HTR-8/SVneo (cell line): ENCODE measurements at regions not wholly inside any gene's neighbourhood (a gene's known extent, or its start where the extent isn't known, plus 50 kb on each side); places are given as distances from the start of the nearest gene placed in this dataset.

Experiments used
- DNase-seq: peaks from one replicate; pipeline ENCODE4 v3.0.0; 2011; ENCODE audit warnings: low spot score, mixed read lengths; ENCODE audit not compliant: insufficient read length
- FAIRE-seq: peaks from 2 replicates; lab custom pipeline; 2011; peaks lifted over from hg19 to GRCh38; lab: Jason Lieb, UNC

GRCh38 chr16:54361246-54361645, 74.7 kb upstream of the IRX3 start:
- DNase-seq: no peak
- FAIRE-seq: no peak

DNA sequence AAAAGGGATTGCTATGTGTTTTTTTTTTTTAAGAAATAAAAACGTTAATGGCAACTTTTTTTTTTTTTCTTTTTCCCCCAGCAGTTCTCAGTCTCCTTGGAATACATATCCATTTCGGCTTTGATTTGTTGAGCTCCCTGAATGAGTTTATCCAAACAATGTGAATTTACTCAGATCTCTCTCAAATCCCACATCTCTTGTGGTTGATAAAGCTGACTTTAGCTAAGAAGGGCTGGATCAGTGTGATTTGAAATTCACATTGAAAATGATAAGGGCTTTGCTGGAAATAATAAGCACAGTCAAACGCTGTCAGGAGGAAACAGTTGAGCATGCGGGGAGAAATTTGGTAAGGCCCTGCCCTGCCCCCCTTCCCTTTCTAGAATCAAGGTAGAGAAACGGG, 74.1 kb upstream of the IRX3 start:
- DNase-seq (no peak), FAIRE-seq (no peak)

DNA sequence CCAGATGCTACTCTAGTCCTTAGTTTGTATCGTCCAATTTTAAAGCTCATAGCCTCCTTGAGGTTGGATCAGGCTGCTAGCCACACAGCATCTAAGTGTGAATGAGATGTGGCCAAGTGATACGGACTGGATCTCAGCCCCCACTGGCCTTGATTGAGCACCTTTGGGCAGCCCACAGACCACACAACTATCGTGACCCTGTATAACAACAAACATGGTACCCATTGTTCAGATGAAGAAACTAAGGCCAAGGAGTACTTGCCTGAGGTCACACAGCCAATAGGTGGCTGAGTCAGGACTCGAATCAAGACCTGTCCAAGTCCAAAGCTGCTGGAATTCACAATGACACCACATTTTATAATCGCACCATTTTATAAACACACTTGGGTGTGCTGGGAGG, 73.0 kb upstream of the IRX3 start:
- DNase-seq (no peak), FAIRE-seq (peak; percentile 57)

DNA sequence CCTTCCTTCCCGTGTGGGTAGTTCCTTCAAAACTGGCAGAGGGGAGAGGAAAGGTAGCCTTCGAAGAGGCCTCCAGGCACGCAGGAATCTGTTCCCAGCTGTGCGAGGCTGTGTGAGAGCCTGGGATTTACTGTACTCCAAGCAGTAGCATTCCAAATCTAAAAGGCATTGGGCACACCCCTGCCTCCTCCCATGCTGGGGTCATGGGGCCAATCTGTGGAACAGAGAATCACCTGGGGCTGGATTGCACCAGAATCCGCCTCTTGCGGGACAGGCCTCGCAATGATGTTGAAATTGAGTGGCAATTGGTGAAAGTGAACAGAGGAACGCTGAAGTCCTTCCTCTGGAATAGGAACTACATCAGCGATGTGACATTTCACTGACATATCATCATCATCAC, 72.5 kb upstream of the IRX3 start:
- no peak for DNase-seq
- FAIRE-seq: no peak

DNA sequence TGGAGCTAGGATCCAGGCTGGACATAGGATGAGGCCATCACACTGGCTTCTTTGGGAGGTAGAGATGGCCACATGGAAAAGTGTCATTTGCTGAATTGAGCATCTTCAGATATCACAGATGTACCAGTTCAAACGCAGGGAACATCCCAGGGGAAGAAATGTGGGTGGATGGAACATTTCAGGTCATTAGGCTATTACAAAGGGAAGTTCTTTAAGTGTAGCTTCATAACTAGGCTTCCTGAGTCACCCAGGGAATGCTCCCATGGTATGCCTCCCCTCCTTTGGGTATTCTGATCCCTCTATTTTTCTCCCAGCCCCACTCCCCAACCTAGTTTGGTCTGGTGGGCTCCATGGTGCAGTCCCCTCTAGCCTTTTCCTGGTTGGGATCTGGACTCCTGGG, 69.8 kb upstream of the IRX3 start:
- FAIRE-seq: no peak
- no peak for DNase-seq

DNA sequence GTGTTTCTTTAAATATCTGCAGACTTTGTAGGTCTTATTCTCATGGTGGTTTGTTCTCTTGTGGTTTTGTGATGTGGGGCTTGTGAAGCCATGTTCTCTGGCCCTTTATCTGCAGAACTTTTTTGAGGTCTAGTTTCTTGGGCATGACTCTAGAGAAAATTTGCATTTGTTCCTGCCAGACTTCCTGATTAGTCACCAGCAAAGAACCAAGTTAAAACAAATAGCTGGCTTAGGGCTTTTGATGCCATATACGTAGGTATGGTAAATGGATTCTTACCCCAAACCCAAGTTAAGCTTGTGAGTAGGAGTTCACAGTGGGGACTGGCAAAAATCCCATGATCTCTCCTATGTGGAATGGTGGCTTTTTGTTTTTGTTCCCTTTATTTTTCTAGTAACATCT, 68.7 kb upstream of the IRX3 start:
- FAIRE-seq (no peak), DNase-seq (no peak)

- DNase-seq (no peak), FAIRE-seq (no peak)
Measured at GRCh38 chr16:54353097-54353496, 66.5 kb upstream of the IRX3 start.

GRCh38 chr16:54351171-54351570, 64.6 kb upstream of the IRX3 start:
- DNase-seq (no peak), FAIRE-seq (no peak)

DNA sequence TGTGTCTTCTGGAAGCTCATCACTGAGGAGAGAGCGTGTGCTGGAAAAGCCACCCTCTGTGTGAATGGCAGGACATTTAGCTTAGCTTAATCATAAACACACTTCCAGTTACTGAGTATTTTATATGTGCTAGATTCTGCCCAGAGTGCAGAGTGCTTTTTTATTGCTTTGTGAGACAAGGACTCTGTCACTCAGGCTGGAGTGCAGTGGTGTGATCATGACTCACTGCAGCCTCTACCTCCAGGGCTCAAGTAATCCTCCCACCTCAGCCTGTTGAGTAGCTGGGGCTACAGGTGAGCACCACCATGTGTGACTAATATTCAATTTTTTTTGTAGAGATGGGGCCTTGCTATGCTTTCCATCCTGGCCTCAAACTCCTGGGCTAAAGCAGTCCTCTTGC, 61.4 kb upstream of the IRX3 start:
- DNase-seq (no peak), FAIRE-seq (no peak)

DNA sequence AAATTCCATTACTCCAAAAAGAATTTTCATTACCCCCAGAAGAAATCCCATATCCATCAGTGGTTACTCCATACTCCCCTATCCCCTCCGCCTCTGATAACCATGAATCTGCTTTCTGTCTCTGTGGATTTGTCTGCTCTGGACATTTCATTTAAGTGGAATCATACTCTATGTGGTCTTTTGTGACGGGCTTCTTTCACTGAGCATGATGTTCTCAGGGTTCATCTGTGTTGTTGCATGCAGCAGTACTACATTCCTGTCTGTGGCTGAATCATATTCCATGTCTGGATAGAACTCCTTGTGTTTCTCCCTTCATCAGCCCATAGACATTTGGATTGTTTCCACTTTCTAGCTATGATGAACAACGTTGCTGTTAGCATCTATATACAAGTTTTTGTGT, 59.5 kb upstream of the IRX3 start:
- no peak for FAIRE-seq
- DNase-seq: no peak

GRCh38 chr16:54344646-54345630, 58.4 kb upstream of the IRX3 start:
- FAIRE-seq (no peak), DNase-seq (no peak)

GRCh38 chr16:54342966-54343365, 56.4 kb upstream of the IRX3 start:
- no peak for DNase-seq
- no peak for FAIRE-seq

GRCh38 chr16:54341892-54342776, 55.5 kb upstream of the IRX3 start:
- FAIRE-seq (peak; percentile 28), DNase-seq (no peak)

DNA sequence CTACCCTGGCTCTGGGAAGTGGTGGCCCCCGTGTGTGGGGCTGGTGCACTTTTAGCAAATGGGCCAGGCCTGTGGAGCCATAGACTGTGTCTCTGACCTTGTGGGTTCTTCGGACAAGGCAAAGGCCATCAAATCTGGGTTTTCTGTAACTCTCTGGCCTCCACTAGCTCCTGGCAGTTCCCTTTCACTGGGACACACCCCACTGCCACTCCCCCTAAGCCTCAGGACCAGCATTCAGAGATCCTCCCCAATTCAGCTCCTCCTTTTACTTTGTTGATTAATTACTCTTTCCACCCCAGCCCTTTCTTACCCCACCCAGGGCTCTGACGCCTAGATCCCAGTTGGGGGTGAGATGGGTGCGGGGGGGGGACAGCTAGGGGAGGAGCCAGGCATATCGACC, 53.9 kb upstream of the IRX3 start:
- FAIRE-seq: no peak

GRCh38 chr16:54336631-54337204, 50.1 kb upstream of the IRX3 start:
- DNase-seq: no peak
- FAIRE-seq: no peak

More for the DNA sequence above, 53.9 kb upstream of the IRX3 start:
- no peak for DNase-seq
